ENCODE measurements at regions not wholly inside any gene's neighbourhood (a gene's known extent, or its start where the extent isn't known, plus 50 kb on each side); places are given as distances from the start of the nearest gene placed in this dataset.

GRCh38 chr2:217429981-217430500, 570.2 kb upstream of the TNP1 start:
- TF ChIP-seq EZH2 (IDR thresholded peaks at IDR 0.05; ENCODE audit: borderline replicate concordance) = no peak
- no peak for TF ChIP-seq CTCF (IDR thresholded peaks at IDR 0.05; ENCODE audit: poor library complexity)
